MM.1S (cell line): ENCODE measurements at regions not wholly inside any gene's neighbourhood (a gene's known extent, or its start where the extent isn't known, plus 50 kb on each side); places are given as distances from the start of the nearest gene placed in this dataset.
"Not testable (repeated sequence)": the region's sequence is repeated elsewhere in the genome, so short reads cannot be mapped to it uniquely, and the experiment has no call there.

Experiments used
- DNase-seq: peaks from one replicate; pipeline ENCODE4 v3.0.0-alpha.2; 2015
- H2AFZ ChIP-seq: fragments of 300-600 bp; sonication (generic); 2 replicates; pipeline ENCODE4 v1.6.0; 2016; ENCODE audit warnings: antibody characterized with exemption, low read length
- H3F3A ChIP-seq: fragments of 300-600 bp; sonication (generic); 2 replicates; pipeline ENCODE4 v1.6.1; 2016; ENCODE audit warnings: mild to moderate bottlenecking, antibody characterized with exemption, low read length, moderate library complexity, mixed read lengths; ENCODE audit not compliant: insufficient read depth
- H3K27ac ChIP-seq: fragments of 300-600 bp; sonication (generic); 2 replicates; pipeline ENCODE4 v1.5.1; 2016; ENCODE audit warnings: mild to moderate bottlenecking, low read length
- H3K27me3 ChIP-seq: fragments of 300-600 bp; sonication (generic); replicated peaks from 2 replicates; pipeline ENCODE4 v1.6.0; 2016; ENCODE audit warnings: low read length; ENCODE audit not compliant: insufficient read depth
- H3K36me3 ChIP-seq: fragments of 300-600 bp; sonication (generic); replicated peaks from 2 replicates; pipeline ENCODE4 v1.6.1; 2016; ENCODE audit warnings: mild to moderate bottlenecking, low read length, mixed read lengths; ENCODE audit not compliant: insufficient read depth
- H3K4me1 ChIP-seq: fragments of 300-600 bp; sonication (generic); 2 replicates; pipeline ENCODE4 v1.6.1; 2016; ENCODE audit warnings: low read length, mixed read lengths
- H3K4me2 ChIP-seq: fragments of 300-600 bp; sonication (generic); 2 replicates; pipeline ENCODE4 v1.6.0; 2016; ENCODE audit warnings: low read depth, low read length
- H3K4me3 ChIP-seq: fragments of 300-600 bp; sonication (generic); 2 replicates; pipeline ENCODE4 v1.5.1; 2016; ENCODE audit warnings: low read length, mixed read lengths
- H3K79me2 ChIP-seq: fragments of 300-600 bp; sonication (generic); 2 replicates; pipeline ENCODE4 v1.6.1; 2016; ENCODE audit warnings: mixed run types, low read length, mixed read lengths
- H3K9ac ChIP-seq: fragments of 300-600 bp; sonication (generic); 2 replicates; pipeline ENCODE4 v1.6.1; 2016; ENCODE audit warnings: low read length, mixed read lengths
- H3K9me2 ChIP-seq: fragments of 300-600 bp; sonication (generic); replicated peaks from 2 replicates; pipeline ENCODE4 v1.6.1; 2016; ENCODE audit warnings: mild to moderate bottlenecking, low read length, mixed read lengths; ENCODE audit not compliant: insufficient read depth
- H3K9me3 ChIP-seq: fragments of 300-600 bp; sonication (generic); replicated peaks from 2 replicates; pipeline ENCODE4 v1.6.1; 2016; ENCODE audit warnings: mild to moderate bottlenecking, low read length, mixed read lengths; ENCODE audit not compliant: insufficient read depth
- H4K20me1 ChIP-seq: fragments of 300-600 bp; sonication (generic); 2 replicates; pipeline ENCODE4 v1.6.1; 2016; ENCODE audit warnings: mild to moderate bottlenecking, low read length, moderate library complexity, mixed read lengths; ENCODE audit not compliant: insufficient read depth
- CTCF ChIP-seq: fragments of 300-600 bp; sonication (generic); IDR thresholded peaks from 2 replicates; pipeline ENCODE4 v1.5.1; 2016; ENCODE audit warnings: antibody characterized with exemption, low read length, mixed read lengths
- EZH2 ChIP-seq: fragments of 300-600 bp; sonication (generic); optimal IDR thresholded peaks from 2 replicates; pipeline ENCODE3; 2017; ENCODE audit warnings: low read depth, mild to moderate bottlenecking, antibody characterized with exemption, low read length, mixed read lengths
- EZH2phosphoT487 ChIP-seq: fragments of 300-600 bp; sonication (generic); IDR thresholded peaks from 2 replicates; pipeline ENCODE4 v1.6.1; 2018; ENCODE audit warnings: antibody characterized with exemption, low read length

GRCh38 chr12:131409211-131409610, 301.7 kb upstream of the SFSWAP start:
- no peak for TF ChIP-seq CTCF
- no peak for TF ChIP-seq EZH2
- TF ChIP-seq EZH2phosphoT487: no peak
- no peak overlapping the region for H3K27ac ChIP-seq
- no peak overlapping the region for H3K9ac ChIP-seq
- no peaks in the 10 kb centered on the region for H3F3A ChIP-seq
- no peaks in the 10 kb centered on the region for H4K20me1 ChIP-seq
- H3K9me3 ChIP-seq: no peaks in the 10 kb centered on the region
- no peak for DNase-seq
- H3K4me3 ChIP-seq: no peak overlapping the region
- no peaks in the 10 kb centered on the region for H3K9me2 ChIP-seq
- no peaks in the 10 kb centered on the region for H3K36me3 ChIP-seq
- H3K79me2 ChIP-seq: no peaks in the 10 kb centered on the region
- no peak overlapping the region for H3K4me2 ChIP-seq
- no peaks in the 10 kb centered on the region for H3K27me3 ChIP-seq
- H2AFZ ChIP-seq: no peak overlapping the region
- H3K4me1 ChIP-seq: no peaks in the 10 kb centered on the region

- not testable (repeated sequence) for H3K9ac ChIP-seq, H3F3A ChIP-seq, H3K4me1 ChIP-seq, H3K27ac ChIP-seq, H3K9me3 ChIP-seq, H3K4me2 ChIP-seq, H3K36me3 ChIP-seq, H3K27me3 ChIP-seq, H3K9me2 ChIP-seq, H4K20me1 ChIP-seq, H3K79me2 ChIP-seq, DNase-seq, H2AFZ ChIP-seq, H3K4me3 ChIP-seq
Measured at GRCh38 chr12:131411827-131412226, 299.1 kb upstream of the SFSWAP start.

GRCh38 chr12:131413006-131413405, 297.9 kb upstream of the SFSWAP start:
- Histone ChIP-seq H3K79me2 (no peaks in the 10 kb centered on the region), H3K9ac (no peak overlapping the region), H3K4me3 (no peak overlapping the region), H3K4me2 (no peak overlapping the region), H3K36me3 (no peaks in the 10 kb centered on the region), H2AFZ (no peak overlapping the region), H3K9me3 (no peaks in the 10 kb centered on the region), H3K9me2 (no peaks in the 10 kb centered on the region), H3K4me1 (no peaks in the 10 kb centered on the region), H4K20me1 (no peaks in the 10 kb centered on the region), H3K27me3 (no peaks in the 10 kb centered on the region), H3F3A (no peaks in the 10 kb centered on the region), H3K27ac (no peak overlapping the region)
- no peak for TF ChIP-seq EZH2phosphoT487
- no peak for TF ChIP-seq CTCF
- no peak for TF ChIP-seq EZH2
- DNase-seq: no peak

GRCh38 chr12:131413471-131413870, 297.4 kb upstream of the SFSWAP start:
- Histone ChIP-seq H3K4me2 (no peak overlapping the region), H3K9me2 (no peaks in the 10 kb centered on the region), H4K20me1 (no peaks in the 10 kb centered on the region), H3K36me3 (no peaks in the 10 kb centered on the region), H3K9ac (no peak overlapping the region), H3K27ac (no peak overlapping the region), H3K9me3 (no peaks in the 10 kb centered on the region), H2AFZ (no peak overlapping the region), H3K4me1 (no peaks in the 10 kb centered on the region), H3K27me3 (no peaks in the 10 kb centered on the region), H3K79me2 (no peaks in the 10 kb centered on the region), H3K4me3 (no peak overlapping the region), H3F3A (no peaks in the 10 kb centered on the region)
- TF ChIP-seq EZH2phosphoT487: no peak
- no peak for TF ChIP-seq EZH2
- TF ChIP-seq CTCF: no peak
- no peak for DNase-seq

- not testable (repeated sequence) for H3K4me1 ChIP-seq, H3K27ac ChIP-seq, DNase-seq, H3K4me3 ChIP-seq, H3K36me3 ChIP-seq, H3K9me2 ChIP-seq, H3K9me3 ChIP-seq, H3F3A ChIP-seq, H3K4me2 ChIP-seq, H3K27me3 ChIP-seq, H3K9ac ChIP-seq, H4K20me1 ChIP-seq, H2AFZ ChIP-seq, H3K79me2 ChIP-seq
Measured at GRCh38 chr12:131414155-131414922, 296.6 kb upstream of the SFSWAP start.
